Keratinocyte (primary cell): ENCODE measurements at regions not wholly inside any gene's neighbourhood (a gene's known extent, or its start where the extent isn't known, plus 50 kb on each side); places are given as distances from the start of the nearest gene placed in this dataset.

Experiments
- DNase-seq: peaks from one replicate; pipeline ENCODE4 v3.0.0-alpha.2; 2011; ENCODE audit warnings: low read depth, missing footprints, low spot score
- FAIRE-seq: peaks from 2 replicates; lab custom pipeline; 2011; peaks lifted over from hg19 to GRCh38; lab: Jason Lieb, UNC
- H2AFZ ChIP-seq: 2 replicates; pipeline ENCODE4 v1.6.0; 2012; ENCODE audit warnings: low read length, control low read depth, inconsistent platforms; ENCODE audit not compliant: control insufficient read depth
- H3K27ac ChIP-seq: 2 replicates; pipeline ENCODE4 v1.5.1; 2011; ENCODE audit warnings: low read length; ENCODE audit not compliant: control insufficient read depth, insufficient read depth
- H3K27me3 ChIP-seq: 3 replicates; pipeline ENCODE4 v1.6.0; 2011; ENCODE audit warnings: low read length; ENCODE audit not compliant: control insufficient read depth, insufficient read depth; ENCODE audit errors: extremely low read depth
- H3K36me3 ChIP-seq, 2 experiments: 2 replicates in 1 of 2; 3 replicates in 1 of 2; pipeline ENCODE4 v1.5.1; 2011; ENCODE audit warnings: low read length in 2 of 2, mild to moderate bottlenecking in 1 of 2; ENCODE audit not compliant: control insufficient read depth in 2 of 2, insufficient read depth in 2 of 2; ENCODE audit errors: extremely low read depth in 1 of 2
- H3K4me1 ChIP-seq: 3 replicates; pipeline ENCODE4 v1.5.1; 2011; ENCODE audit warnings: low read length; ENCODE audit not compliant: control insufficient read depth, insufficient read depth; ENCODE audit errors: extremely low read depth
- H3K4me2 ChIP-seq: 3 replicates; pipeline ENCODE4 v1.6.0; 2011; ENCODE audit warnings: low read depth, low read length; ENCODE audit not compliant: control insufficient read depth, insufficient read depth; ENCODE audit errors: extremely low read depth
- H3K4me3 ChIP-seq, 3 experiments: fragments of 200-600 bp in 1 of 3; sonication (generic) in 1 of 3; 2 replicates in 2 of 3; 3 replicates in 1 of 3; pipeline ENCODE4 v1.5.1; 2011 to 2016; ENCODE audit warnings: low read length in 3 of 3, mild to moderate bottlenecking in 3 of 3, control low read depth in 2 of 3, inconsistent platforms in 1 of 3, low read depth in 1 of 3, mixed read lengths in 1 of 3, mixed run types in 1 of 3, moderate library complexity in 1 of 3; ENCODE audit not compliant: control insufficient read depth in 2 of 3, insufficient read depth in 2 of 3; ENCODE audit errors: extremely low read depth in 1 of 3
- H3K79me2 ChIP-seq: 2 replicates; pipeline ENCODE4 v1.6.0; 2012; ENCODE audit warnings: low read length; ENCODE audit not compliant: control insufficient read depth, insufficient read depth
- H3K9ac ChIP-seq: 3 replicates; pipeline ENCODE4 v1.6.0; 2011; ENCODE audit warnings: low read length; ENCODE audit not compliant: control insufficient read depth, insufficient read depth; ENCODE audit errors: extremely low read depth
- H3K9me1 ChIP-seq: 3 replicates; pipeline ENCODE4 v1.6.0; 2011; ENCODE audit warnings: low read length; ENCODE audit not compliant: control insufficient read depth, insufficient read depth; ENCODE audit errors: extremely low read depth
- H3K9me3 ChIP-seq: 2 replicates; pipeline ENCODE4 v1.5.1; 2012; ENCODE audit warnings: low read depth, low read length; ENCODE audit not compliant: control insufficient read depth
- H4K20me1 ChIP-seq: 3 replicates; pipeline ENCODE4 v1.6.0; 2011; ENCODE audit warnings: low read length; ENCODE audit not compliant: control insufficient read depth, insufficient read depth; ENCODE audit errors: extremely low read depth
- CTCF ChIP-seq, 3 experiments: IDR thresholded peaks in 1 of 3; conservative IDR thresholded peaks in 1 of 3; optimal IDR thresholded peaks in 1 of 3; 2 replicates in 2 of 3; 3 replicates in 1 of 3; pipeline versions ENCODE3 to v1.5.1; 2011; ENCODE audit warnings: low read length in 3 of 3, mild to moderate bottlenecking in 3 of 3, moderate library complexity in 2 of 3, control low read depth in 1 of 3, inconsistent platforms in 1 of 3; ENCODE audit not compliant: insufficient read depth in 2 of 3; ENCODE audit errors: extremely low read depth in 1 of 3
- EZH2 ChIP-seq: IDR thresholded peaks from one replicate; pipeline ENCODE4 v1.6.1; 2012; ENCODE audit warnings: inconsistent platforms, mild to moderate bottlenecking, low read length, moderate library complexity
- dilution Hi-C: fragments of 300-500 bp; cut with MboI; formaldehyde crosslinking; loops from one replicate; pipeline ENCODE4 v1.7.0; 2020; ENCODE audit warnings: low sequenced_read_pairs; ENCODE audit not compliant: extremely low pct_ligation_motif_present

DNA sequence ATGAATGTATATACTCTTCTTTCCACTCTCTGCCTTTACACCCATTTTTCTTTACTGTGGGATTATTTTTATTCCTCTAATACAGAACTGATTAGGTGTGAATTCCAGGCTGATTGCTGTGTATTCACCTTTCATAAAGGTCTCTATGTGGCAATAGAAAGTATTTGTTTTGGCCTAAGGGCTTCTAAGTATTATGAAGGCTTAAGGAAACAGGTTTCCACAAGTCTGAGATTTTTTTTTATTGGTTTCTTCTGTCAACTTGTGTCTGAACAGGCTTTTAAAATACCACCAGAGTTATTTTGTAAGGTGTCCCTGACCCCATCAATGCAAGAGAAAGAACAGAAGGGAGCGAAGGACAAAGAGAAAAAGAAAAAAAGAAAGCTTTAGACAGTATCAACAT is 1102.0 kb upstream of the SPRY2 start:
- H4K20me1 ChIP-seq, result no peaks in the 10 kb centered on the region
- no peaks in the 10 kb centered on the region for H3K79me2 ChIP-seq
- H3K27ac ChIP-seq, result no peak overlapping the region
- dilution Hi-C loops, result no loop called here
- peaks cover 5% of the 10 kb centered on the region for H3K4me1 ChIP-seq
- TF ChIP-seq EZH2 (no peak), CTCF (optimal IDR thresholded peaks at IDR 0.05 in 1 of 3, IDR thresholded peaks at IDR 0.05 in 1 of 3, conservative IDR thresholded peaks at IDR 0.05 in 1 of 3; ENCODE audit: extremely low read depth in 1 of 3, insufficient read depth in 2 of 3, low read length in 3 of 3) (no peak)
- H3K27me3 ChIP-seq, result no peaks in the 10 kb centered on the region
- H2AFZ ChIP-seq, result no peak overlapping the region
- no peak overlapping the region for H3K4me3 ChIP-seq
- no peaks in the 10 kb centered on the region for H3K36me3 ChIP-seq
- DNase-seq, result peak; percentile 40
- no peak for FAIRE-seq
- no peaks in the 10 kb centered on the region for H3K9me3 ChIP-seq
- H3K9ac ChIP-seq, result no peak overlapping the region
- no peaks in the 10 kb centered on the region for H3K9me1 ChIP-seq
- no peak overlapping the region for H3K4me2 ChIP-seq

DNA sequence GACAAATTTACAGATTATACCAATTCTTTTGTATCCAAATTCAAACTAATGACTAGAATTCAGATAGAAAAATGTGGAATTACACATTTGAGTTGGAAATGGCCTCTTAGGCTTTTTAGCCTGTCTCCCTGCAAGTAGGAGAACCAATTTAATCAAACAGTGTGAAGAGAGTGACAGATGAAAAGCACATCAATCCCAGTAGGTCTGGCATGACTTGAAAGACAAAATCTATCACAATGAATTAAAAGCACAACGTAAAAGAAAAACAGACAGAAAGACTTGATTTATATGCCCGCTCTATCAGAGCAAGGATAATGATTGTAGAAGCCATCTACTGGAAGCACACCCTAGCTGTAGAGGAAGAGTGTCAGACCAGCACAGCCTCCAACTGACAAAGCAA is 1084.4 kb upstream of the SPRY2 start:
- no peak for FAIRE-seq

More for the DNA sequence above, 1084.4 kb upstream of the SPRY2 start:
- Histone ChIP-seq H3K4me1 (no peaks in the 10 kb centered on the region), H3K4me3 (no peak overlapping the region), H3K9ac (no peak overlapping the region), H3K27ac (no peak overlapping the region), H3K79me2 (no peaks in the 10 kb centered on the region), H3K4me2 (no peak overlapping the region), H3K9me1 (no peaks in the 10 kb centered on the region), H3K36me3 (no peaks in the 10 kb centered on the region), H4K20me1 (no peaks in the 10 kb centered on the region), H3K9me3 (no peaks in the 10 kb centered on the region), H2AFZ (no peak overlapping the region), H3K27me3 (no peaks in the 10 kb centered on the region)
- TF ChIP-seq CTCF (optimal IDR thresholded peaks at IDR 0.05 in 1 of 3, IDR thresholded peaks at IDR 0.05 in 1 of 3, conservative IDR thresholded peaks at IDR 0.05 in 1 of 3; ENCODE audit: extremely low read depth in 1 of 3, insufficient read depth in 2 of 3, low read length in 3 of 3), result no peak
- TF ChIP-seq EZH2, result no peak
- DNase-seq, result no peak
- dilution Hi-C loops, result no loop called here
